ENCODE measurements at regions not wholly inside any gene's neighbourhood (a gene's known extent, or its start where the extent isn't known, plus 50 kb on each side); places are given as distances from the start of the nearest gene placed in this dataset.

DNA sequence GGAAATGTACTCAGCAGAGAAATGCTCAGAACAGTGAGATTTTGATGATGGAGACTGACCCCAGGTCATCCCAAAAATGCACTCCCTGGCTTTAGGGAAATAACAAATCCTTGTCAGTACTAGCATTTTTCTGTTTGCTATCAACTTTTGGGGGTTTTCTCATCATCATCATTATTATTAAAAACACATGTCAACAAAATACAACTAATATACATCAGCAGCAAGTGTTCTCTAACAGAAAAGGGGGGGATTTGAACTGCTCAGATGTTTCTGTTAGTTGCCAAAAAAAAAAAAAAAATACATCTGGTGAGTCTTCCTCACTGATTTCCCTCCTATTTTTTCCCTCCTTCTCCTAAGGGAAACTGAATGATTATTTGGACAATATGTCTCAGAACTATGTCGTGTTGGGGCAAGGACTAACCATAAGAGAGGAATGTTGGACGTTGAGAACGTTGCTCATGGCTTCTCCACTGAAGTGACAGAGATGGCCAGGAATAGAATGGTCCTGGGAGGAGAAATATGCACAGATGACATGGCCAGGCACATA lies 230.0 kb upstream of the MCTP2 start:
- DNase-seq: no peak

DNA sequence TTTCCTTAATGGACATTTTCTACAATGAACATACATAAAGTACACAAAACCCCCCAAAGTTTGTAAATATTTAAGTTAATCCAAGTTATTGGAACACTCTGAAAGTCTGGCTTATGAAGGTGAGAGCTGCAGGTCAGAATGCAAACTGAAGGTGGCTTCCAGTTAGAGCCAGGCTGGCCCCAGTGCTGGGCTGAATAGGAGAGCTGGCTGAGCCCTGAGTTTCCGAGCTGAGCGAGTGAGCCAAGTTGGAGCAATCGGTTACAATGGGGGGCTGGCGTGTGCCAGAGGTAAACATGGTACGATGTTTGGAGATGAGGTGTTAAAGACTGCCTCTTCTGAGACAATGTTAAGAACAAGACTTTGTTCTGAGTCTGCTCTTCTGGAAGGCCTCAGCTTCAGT lies 230.8 kb upstream of the MCTP2 start:
- no peak for DNase-seq

DNA sequence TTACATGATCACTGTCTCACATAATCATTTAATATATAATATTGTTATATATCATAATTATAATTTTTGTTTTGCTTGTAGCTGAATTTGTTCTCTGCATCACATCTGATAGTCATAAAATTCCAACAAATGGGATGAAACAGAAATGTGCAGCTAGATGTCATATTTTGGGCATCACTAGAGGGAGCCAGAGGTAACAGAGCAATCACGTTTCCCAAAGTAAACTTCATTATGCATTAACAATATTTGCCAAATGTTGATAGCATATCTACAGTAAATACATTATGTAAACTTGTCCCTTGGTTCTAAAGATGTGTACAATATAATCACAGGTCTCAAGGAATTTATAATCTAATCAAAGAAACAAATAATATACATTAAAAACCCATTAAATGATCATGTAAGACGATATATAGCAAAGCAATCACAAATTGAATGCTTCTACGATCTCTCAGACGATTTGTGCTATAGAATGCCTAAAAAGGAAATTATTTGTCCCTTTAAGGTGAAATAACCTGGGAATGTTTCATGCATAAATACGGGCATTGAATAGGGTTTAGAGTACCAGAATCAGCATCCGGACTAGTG lies 234.2 kb upstream of the MCTP2 start:
- no peak for DNase-seq

DNA sequence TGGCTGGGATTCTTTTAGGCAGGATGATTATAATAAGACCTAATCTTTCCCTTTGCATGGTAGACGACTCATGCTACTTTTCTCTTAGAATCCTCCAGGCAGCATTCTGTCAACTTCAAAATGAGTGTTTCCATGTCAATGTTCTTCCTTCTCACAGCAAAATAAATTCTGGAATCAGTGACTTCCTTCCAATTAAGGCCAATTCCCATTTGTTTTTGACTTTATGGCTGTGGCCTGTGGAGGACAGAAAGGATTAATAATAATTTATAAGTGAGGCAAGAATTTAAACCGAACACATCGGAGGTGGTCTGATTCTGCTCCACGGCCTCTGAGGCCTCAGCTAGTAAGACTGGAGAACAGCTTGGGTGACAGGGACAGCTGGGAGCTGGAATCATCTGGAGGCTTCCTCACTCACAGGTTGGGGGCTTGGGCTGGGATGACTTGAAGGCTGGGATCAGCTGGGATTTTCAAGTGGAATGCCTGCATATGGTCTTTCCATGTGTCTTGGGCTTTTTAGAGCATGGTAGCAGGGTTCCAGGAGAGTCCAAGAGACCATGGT lies 241.8 kb upstream of the MCTP2 start:
- no peak for DNase-seq

DNA sequence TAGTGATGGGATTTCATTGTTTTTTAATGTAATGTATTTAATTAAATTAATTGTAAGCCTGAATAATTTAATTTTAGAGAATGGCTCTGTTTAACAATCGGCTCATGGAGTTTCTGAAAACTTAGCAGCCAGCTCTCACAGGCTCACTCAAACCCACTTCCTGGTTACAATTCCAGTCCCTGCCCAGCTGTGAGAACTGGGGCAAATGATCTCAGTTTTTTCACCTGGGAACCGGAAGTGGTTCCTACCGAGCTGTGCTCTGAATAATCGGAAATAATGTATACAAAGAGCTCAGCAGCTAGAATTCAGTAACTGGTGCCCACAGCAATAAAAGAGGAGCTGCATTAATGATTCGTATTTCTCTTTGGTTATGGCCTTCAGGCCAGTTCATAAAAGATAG lies 244.3 kb upstream of the MCTP2 start:
- DNase-seq: no peak

DNA sequence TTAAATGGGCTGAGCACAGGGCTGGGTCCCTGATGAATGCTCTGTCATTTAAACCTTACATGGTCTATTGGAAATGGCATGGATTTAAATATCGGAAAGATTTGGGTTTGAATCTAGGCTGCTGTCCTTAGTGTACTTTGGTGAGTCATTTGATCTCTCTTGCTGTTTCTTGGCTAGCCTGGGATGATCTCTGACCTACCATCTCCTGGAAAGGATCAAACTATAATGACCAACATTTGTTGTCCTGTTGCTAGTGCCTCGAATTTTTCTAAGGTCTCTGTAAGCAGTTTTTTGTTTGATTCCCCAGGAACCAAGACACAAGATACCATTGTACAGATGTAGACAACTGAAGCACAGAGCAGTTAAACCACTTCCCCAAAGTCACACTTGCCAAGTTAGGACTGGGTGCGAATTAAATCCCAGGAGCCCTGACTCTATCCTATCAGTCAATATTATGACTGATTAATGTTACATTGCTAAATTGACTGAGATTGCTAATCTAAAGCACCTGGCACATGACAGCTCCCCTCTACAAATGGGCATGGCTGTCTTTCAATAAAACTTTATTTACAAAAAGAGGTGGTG lies 244.9 kb upstream of the MCTP2 start:
- no peak for DNase-seq

DNA sequence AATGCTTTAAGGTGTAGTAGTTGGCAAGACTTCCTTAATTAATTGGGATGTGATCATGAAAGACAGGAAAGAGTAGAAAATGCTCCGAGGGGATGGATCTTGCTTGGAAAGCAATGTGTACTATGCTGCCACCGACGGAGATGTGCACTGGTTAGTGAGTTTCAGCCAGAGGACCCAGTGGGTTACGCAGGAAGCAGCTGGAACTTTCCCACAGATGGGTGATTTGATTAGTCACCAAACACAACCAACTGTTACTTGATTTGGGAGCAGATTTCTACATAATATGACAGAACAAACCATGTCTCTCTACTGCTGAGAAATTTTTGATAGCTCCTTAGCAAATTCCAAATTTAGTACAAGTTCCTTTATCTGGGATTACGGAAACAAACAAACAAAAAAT lies 245.4 kb upstream of the MCTP2 start:
- no peak for DNase-seq

DNA sequence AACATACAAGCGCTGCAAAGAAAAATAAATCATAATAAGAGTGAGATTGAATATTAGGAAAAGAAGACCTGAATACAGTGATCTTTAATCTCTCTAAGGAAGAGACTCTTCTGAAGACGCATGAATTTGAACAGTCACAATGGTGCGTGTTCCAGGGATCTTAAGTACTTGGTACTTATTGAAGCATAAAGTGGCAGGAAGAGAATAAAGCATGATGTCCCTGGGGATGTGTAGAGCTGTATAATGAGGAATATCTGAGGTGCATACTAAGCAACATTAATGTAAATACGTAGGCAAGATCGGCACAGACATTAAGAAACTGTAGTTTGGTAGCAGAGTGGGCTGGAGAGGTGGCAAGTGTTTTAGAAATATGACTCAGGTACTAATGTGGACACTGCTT lies 246.2 kb upstream of the MCTP2 start:
- DNase-seq: no peak

DNA sequence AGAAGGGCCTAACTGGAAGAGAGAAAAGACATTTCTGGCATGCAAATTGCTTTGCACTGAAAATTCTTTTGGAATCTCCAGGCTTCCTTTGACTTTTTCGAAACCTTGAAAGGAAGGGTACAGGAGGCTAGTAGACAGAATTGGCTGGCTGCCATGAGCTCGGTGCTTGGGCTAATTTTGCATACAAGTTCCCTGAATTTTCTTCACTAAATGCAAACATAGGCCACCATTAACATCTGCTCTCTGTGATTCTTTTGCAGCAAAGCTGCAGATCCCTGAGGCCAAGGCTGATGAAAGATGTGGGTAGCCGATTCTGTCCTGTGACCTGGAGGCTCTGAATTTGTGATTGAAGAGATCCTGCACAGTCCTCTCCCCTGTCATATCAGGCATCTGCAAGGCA lies 247.8 kb upstream of the MCTP2 start:
- no peak for DNase-seq

DNA sequence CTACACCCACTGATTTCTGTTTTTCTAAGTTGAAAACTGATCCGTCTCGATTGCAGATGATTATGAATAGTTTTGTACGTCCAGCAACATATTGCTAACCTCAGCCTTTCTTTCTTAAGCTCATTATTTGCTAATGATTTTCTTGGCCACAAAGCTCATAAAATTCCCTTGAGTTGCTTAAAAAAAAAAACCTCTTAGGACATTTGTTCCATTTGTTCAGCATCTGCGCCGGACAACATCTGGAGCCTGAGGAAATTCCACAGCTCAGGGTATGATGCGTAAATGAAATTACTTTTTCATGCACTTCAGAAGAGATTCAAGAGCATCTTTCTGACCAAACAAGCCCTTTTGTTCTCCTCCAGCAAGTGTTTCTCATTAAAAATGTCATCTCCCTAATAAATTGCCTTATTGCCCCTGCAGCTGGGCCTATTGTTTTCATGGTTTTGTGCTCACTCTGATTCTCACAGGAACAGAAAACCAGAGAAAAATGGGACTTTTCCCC lies 249.1 kb upstream of the MCTP2 start:
- no peak for DNase-seq

DNA sequence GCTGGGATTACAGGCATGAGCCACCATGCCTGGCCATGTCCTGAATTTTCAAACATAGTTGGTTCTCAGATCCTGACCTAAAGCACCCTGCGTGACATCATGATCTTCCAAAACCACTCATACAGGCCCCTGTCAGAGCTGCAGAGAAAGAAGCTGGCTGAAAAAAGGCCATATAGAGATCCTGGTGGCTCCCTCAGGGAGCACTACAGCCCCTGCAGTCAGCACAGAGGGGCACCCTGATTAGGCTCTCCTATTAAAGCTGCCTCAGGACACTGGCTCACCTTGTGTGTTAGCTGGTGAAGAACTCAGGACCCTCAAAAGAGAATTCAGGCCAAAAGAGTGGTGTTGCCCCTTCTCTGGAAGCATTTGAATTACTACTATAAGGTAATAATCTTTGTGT lies 249.7 kb upstream of the MCTP2 start:
- DNase-seq: no peak

DNA sequence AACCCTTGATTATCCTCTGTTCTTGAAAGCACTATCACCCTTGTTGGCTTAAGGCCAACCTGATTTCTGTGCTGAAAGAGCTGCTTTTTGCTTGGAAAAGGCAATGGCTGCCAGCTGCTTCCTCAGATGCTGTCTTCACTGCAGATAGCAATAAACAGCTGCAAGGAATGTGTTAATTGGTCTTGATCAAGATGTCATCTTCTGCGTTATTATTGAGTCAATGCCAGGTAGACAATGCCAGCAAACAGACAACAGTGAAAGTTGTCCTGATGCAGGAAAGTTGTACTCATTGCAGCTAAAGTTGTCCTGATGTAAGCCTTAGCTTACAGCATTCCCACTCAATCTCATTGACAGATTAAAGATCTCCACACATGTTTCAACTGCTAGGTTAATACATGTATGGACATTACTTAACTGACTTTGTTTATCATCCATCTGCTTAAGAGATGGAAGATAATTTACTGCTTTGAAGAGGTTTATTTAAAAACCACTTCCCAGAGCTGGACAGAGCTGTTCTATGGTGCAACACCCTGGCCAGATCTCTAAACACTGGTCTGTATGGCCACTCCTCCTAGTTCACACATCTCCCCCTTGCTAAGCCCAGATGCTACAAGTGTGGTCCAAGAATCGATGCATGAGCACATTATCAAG lies 251.0 kb upstream of the MCTP2 start:
- no peak for DNase-seq

DNA sequence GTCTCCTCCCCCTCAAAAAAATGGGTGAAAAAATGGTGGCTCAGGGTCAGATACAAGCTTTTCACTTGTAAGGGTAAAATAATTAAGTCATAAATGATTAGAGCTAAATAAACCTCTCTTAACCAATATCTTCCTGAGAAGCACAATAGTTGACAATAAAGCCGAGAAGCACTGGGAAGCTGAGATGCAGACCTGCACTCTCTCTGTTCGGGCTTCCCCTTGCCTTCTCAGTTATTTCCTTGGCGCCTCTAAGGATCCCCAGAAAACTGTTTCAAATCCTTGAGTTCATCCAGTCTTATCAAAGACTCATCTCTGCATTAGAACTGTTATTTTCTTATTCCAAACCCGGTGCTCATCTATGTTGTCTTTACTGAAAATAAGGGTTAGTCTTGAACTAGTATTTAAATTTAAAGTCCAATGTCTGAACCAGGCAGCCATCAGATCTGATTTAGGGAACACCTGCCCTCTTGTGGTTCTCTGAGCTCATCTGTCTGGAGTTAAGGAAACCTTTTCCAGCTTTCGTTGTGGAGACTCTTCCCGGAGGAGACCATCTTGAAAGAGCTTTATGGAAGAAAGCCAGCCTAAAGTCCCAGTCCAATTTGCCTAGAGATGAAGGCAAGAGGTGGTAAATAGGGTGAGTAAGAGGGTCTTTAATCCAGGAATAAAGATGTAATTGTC lies 256.4 kb upstream of the MCTP2 start:
- no peak for DNase-seq

DNA sequence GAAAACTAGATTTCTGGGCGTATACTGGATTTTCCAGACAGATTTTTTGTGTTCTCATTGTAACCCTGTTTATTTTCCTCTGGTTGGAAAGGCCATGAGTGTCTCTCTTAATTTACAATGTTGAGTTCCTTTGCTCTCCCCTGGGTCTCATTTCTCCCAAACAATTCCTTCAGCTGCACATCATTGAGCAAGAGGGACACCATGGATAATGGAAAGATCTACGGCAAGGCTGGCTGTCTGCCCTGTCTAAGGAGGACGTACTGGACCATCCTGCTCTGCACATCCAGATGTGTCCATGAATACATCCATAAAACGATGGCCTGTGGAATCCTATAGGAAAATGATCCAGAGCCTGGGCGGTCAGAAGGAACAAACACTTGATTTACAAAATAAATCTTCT lies 258.1 kb upstream of the MCTP2 start:
- DNase-seq: no peak

DNA sequence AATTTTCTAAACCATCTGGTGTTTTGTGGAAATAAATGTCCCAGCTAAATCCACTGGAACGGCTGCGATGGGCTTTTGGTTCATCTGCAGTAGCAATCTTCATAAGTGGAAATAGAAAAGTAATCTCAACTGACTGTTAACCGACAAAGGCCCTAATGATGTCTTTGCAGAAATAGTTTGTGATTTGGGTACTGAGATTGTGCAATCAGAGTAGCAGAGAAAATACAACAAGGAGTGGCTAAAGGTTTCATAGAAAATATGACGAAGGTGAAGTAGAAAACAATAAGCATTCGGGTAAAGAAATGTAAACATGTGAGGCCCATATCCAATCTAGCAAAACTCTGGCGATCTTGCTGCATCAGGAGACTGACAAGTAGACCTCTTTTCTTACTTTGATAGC lies 262.6 kb upstream of the MCTP2 start:
- no peak for DNase-seq

DNA sequence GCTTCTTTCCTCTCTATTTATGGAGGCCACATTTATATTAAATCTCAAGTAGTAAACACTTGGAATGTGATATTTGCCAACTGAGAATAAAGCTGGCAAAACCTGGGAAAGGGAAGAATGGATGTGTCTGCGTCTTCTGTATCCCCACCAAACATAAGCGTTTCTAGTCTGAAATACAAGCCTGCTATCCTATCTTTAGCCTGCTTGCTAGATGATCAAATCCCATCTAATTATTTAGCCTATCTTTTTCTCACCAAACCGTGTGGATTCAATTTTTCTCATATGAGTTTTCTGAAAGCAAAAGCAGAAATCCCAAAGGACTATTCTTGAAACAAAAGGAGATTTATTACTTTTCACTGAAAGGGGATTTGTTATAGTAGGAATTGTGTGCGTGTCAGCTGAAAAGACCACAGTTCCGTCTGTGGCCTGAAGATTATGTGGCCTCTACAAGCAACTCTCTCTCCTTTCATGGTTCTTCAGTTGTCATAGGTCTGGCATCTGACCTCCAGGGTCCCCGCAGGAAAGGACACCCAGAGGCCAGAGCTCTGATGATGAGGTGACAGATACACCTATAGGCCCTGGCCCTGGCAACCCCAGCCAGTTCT lies 266.0 kb upstream of the MCTP2 start:
- DNase-seq: no peak

DNA sequence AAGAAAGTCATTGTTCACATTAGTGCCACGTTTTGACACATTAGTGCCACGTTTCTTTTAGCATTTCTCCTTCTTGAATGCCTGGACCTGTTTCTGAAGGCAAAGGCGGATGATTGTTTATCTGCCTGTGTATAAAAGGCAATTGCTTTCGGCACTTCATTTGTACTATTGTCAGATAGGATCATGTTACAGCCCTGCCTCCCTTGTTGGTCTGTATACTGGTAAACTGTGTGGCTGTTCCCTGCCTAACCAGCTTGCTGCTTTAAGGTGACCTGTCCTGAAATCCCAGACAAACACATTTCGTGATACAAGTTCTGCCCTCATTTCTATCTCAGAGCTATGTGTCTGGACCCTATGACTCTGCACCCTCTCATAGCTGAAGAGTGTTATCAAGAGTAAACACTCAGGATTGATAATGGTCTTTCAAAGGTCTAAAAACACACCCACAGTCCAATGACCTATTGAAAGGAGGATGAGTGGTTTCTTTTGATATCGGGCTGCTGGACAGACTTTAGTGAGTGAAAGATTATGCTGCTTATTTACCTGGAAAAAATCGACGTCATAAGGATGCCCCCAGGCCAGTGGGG lies 276.3 kb upstream of the MCTP2 start:
- DNase-seq: no peak

DNA sequence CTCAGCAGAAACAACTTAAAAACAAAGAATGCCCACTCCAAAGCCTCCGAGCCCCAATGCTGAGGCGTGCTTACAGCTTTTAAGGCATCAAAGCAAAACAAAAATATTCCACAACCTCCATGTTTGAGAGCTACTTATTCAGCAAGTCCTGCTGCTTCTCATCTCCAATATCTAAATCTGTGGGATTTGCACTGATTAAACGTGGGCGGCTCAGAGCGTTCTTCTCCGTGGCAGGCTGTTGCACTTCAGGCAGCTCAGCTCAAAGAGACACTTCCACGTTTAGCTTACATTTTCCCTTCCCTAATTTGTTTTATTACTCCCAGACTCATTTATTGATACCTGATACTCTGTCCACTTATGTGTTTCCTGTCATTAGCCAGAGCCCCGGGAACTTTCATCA lies 282.6 kb upstream of the MCTP2 start:
- no peak for DNase-seq

DNA sequence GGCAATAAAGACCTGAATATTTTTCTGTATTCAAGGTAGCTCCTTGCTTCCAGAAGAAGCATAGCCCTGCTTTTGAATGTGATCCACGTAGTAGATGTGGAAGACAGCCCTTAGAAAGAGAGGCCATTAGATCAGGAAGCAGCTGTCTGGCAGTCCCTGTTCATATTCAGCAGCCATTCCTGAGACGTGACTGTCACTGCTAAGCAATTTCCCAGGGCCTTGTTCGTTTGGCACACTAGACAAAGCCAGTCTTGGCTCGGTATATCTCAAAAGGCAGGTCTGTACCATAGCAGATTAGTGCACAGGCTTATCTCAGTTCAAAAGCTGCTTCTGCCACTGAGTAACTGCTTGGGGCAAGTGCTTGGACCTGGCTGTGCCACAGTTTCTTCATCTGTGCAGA lies 287.8 kb upstream of the MCTP2 start:
- DNase-seq: no peak

DNA sequence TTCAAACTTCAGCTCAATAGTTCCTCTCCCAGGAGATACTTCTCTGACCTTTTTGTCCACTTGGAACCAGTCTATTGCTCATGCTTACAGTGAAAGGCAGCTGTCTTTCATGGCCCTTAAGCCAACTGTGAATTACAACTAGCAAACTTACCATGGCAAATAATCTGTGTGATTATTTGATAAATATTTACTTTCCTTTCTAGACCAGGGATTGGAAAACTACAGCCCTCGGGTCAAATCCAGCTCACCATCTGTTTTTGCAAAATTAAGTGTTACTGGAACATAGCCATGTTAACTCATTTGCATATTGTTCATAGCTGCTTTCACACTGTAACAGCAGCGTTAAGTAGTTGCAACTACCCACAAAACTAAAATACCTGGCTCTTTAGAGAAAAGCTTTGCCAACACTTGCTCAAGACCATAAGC lies 289.1 kb upstream of the MCTP2 start:
- DNase-seq: no peak

DNA sequence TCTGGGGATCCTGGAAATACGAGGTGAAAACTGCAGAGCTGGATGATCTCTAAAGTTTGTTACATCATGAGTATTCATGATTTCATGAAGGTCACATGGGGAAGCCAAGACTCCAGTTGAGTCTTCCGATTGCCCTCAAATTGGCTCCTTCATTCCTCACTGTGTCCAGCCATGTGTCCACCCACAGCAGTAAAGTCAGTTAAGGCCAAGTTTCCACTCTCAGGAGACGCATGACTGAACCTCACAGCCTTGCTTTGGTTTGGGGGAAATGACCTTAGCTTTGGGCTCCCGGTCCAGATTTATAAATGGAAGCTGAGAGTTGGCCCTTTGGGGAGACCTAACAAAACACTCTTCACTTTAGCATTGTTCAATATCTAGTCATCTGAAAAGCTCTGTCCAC lies 289.7 kb upstream of the MCTP2 start:
- DNase-seq: no peak

DNA sequence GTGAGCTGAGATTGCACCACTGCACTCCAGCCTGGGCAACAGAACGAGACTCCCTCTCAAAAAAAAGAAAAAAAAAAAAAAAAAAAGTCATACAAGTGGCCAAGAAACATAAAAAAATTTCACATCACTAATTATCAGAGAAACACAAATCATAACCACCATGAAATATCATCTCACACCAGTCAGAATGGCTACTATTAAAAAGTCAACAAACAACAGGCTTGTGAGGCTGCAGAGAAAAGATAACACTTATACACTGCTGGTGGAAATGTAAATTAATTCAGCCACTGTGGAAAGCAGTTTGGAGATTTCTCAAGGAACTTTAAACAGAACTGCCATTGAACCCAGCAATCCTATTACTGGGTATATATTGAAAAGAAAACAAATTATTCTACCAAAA lies 291.1 kb upstream of the MCTP2 start:
- no peak for DNase-seq
